ENCODE measurements at regions not wholly inside any gene's neighbourhood (a gene's known extent, or its start where the extent isn't known, plus 50 kb on each side); places are given as distances from the start of the nearest gene placed in this dataset.

GRCh38 chr5:110251366-110251765 is 475.1 kb downstream of the TMEM232 start:
- Histone ChIP-seq H3K23ac (ENCODE audit: low read depth, low read length) (no peak overlapping the region), H3K27ac (ENCODE audit: insufficient read depth, low read length) (no peak overlapping the region), H2BK20ac (ENCODE audit: low read depth, low read length) (no peak overlapping the region), H2BK120ac (ENCODE audit: low read depth, low read length) (no peak overlapping the region), H4K91ac (ENCODE audit: insufficient read depth, low read depth, low read length) (no peak overlapping the region), H2BK15ac (ENCODE audit: low read depth, low read length) (no peak overlapping the region), H3K4me1 (ENCODE audit: control insufficient read depth, insufficient read depth, low read length) (no peaks in the 10 kb centered on the region), H3K79me1 (ENCODE audit: low read depth in 1 of 2, low read length in 2 of 2) (no peaks in the 10 kb centered on the region), H3K9me3 (ENCODE audit: control insufficient read depth, insufficient read depth, low read length) (no peaks in the 10 kb centered on the region), H4K8ac (ENCODE audit: low read depth in 2 of 2, low read length in 2 of 2) (no peak overlapping the region), H3K9me1 (ENCODE audit: insufficient read depth, low read length) (no peaks in the 10 kb centered on the region), H3K4ac (ENCODE audit: low read depth, low read length) (no peak overlapping the region), H3K9ac (ENCODE audit: low read depth, low read length) (no peak overlapping the region), H3K14ac (replicated peaks; ENCODE audit: low read depth, low read length) (no peak overlapping the region), H3K56ac (ENCODE audit: extremely low read depth, insufficient read depth, low read length) (no peak overlapping the region), H3K18ac (ENCODE audit: low read depth, low read length) (no peak overlapping the region), H2AK9ac (replicated peaks; ENCODE audit: low read depth, low read length, poor library complexity) (no peak overlapping the region), H4K5ac (ENCODE audit: low read depth, low read length) (no peak overlapping the region), H3K4me3 (ENCODE audit: insufficient read depth, low read depth, low read length) (no peak overlapping the region), H3K27me3 (ENCODE audit: control insufficient read depth, insufficient read depth, low read length) (no peaks in the 10 kb centered on the region), H2BK5ac (ENCODE audit: low read depth, low read length, poor library complexity, severe bottlenecking) (no peak overlapping the region), H2AK5ac (ENCODE audit: low read depth, low read length) (no peak overlapping the region), H4K20me1 (ENCODE audit: insufficient read depth, low read length) (no peaks in the 10 kb centered on the region), H2AFZ (replicated peaks; ENCODE audit: low read length, poor library complexity) (no peak overlapping the region), H3K36me3 (ENCODE audit: control insufficient read depth, insufficient read depth, low read length) (no peaks in the 10 kb centered on the region), H3K4me2 (ENCODE audit: low read depth, low read length) (no peak overlapping the region)
- POLR2A ChIA-PET (ENCODE audit: unreplicated experiment) = no interaction called here
- no peak for TF ChIP-seq SMC3 (IDR thresholded peaks at IDR 0.05; ENCODE audit: low read depth, low read length)
- TF ChIP-seq BHLHE40 (IDR thresholded peaks at IDR 0.05; ENCODE audit: low read depth, low read length) = no peak
- CTCF ChIA-PET = no interaction called here
- ATAC-seq (ENCODE audit: low read depth) = no peak
- intact Hi-C loops (cut with micrococcal nuclease) (no loop called here), dilution Hi-C loops (cut with HindIII; ENCODE audit: low sequenced_read_pairs, unreplicated experiment) (no loop called here), in situ Hi-C loops (cut with MboI; ENCODE audit: low sequenced_read_pairs) (no loop called here)
- WGBS, 2 experiments (ENCODE audit: extremely low coverage in 2 of 2, insufficient read length in 1 of 2) = 60% methylated on average over 1 of the region's 2 CpGs; no CpG with 5 or more reads in 1 of the 2 experiments
- DNase-seq = no peak
- BruUV-seq (replicated peaks) = no TSS peak

All from IMR-90 (cell line).